ENCODE measurements at regions not wholly inside any gene's neighbourhood (a gene's known extent, or its start where the extent isn't known, plus 50 kb on each side); places are given as distances from the start of the nearest gene placed in this dataset.
"Not testable (repeated sequence)": the region's sequence is repeated elsewhere in the genome, so short reads cannot be mapped to it uniquely, and the experiment has no call there.

- DNase-seq = no peak
These were observed 653.6 kb downstream of the NSUN3 start for GRCh38 chr3:94716326-94717018.

GRCh38 chr3:94734206-94734605 is 671.3 kb downstream of the NSUN3 start:
- DNase-seq = no peak

- no peak for DNase-seq
These were observed 672.5 kb downstream of the NSUN3 start for GRCh38 chr3:94735354-94735753.

GRCh38 chr3:94737116-94737515 is 674.3 kb downstream of the NSUN3 start:
- no peak for DNase-seq

GRCh38 chr3:94739420-94739819 is 676.6 kb downstream of the NSUN3 start:
- no peak for DNase-seq

GRCh38 chr3:94758751-94759150 is 695.9 kb downstream of the NSUN3 start:
- no peak for DNase-seq

- DNase-seq = no peak
These were observed 709.5 kb downstream of the NSUN3 start for GRCh38 chr3:94772402-94772801.

GRCh38 chr3:94775746-94776145 is 712.9 kb downstream of the NSUN3 start:
- DNase-seq = no peak

- no peak for DNase-seq
These were observed 713.6 kb downstream of the NSUN3 start for GRCh38 chr3:94776401-94776915.

GRCh38 chr3:94778289-94778688 is 715.4 kb downstream of the NSUN3 start:
- DNase-seq = no peak

GRCh38 chr3:94778814-94779494 is 716.1 kb downstream of the NSUN3 start:
- DNase-seq = no peak

GRCh38 chr3:94779699-94780098 is 716.8 kb downstream of the NSUN3 start:
- no peak for DNase-seq

GRCh38 chr3:94784274-94784673 is 721.4 kb downstream of the NSUN3 start:
- no peak for DNase-seq

- no peak for DNase-seq
These were observed 724.2 kb downstream of the NSUN3 start for GRCh38 chr3:94787066-94787465.

- DNase-seq = no peak
These were observed 724.9 kb downstream of the NSUN3 start for GRCh38 chr3:94787734-94788270.

- no peak for DNase-seq
These were observed 731.7 kb downstream of the NSUN3 start for GRCh38 chr3:94794563-94794962.

GRCh38 chr3:94799420-94800060 is 736.7 kb downstream of the NSUN3 start:
- no peak for DNase-seq

GRCh38 chr3:94811836-94812235 is 749.0 kb downstream of the NSUN3 start:
- no peak for DNase-seq

GRCh38 chr3:94821241-94821640 is 758.4 kb downstream of the NSUN3 start:
- DNase-seq = no peak

GRCh38 chr3:94822298-94822697 is 759.4 kb downstream of the NSUN3 start:
- DNase-seq = no peak

- DNase-seq = not testable (repeated sequence)
These were observed 783.4 kb downstream of the NSUN3 start for GRCh38 chr3:94846251-94846650.

GRCh38 chr3:94862703-94863102 is 799.8 kb downstream of the NSUN3 start:
- DNase-seq = no peak

GRCh38 chr3:94869059-94869547 is 806.2 kb downstream of the NSUN3 start:
- DNase-seq = no peak
